GM10847 (cell line): ENCODE measurements at regions not wholly inside any gene's neighbourhood (a gene's known extent, or its start where the extent isn't known, plus 50 kb on each side); places are given as distances from the start of the nearest gene placed in this dataset.

Source experiments
- POLR2A ChIP-seq: IDR thresholded peaks from 2 replicates; pipeline ENCODE4 v1.6.1; 2011; ENCODE audit not compliant: insufficient read length; ENCODE audit errors: extremely low read depth

DNA sequence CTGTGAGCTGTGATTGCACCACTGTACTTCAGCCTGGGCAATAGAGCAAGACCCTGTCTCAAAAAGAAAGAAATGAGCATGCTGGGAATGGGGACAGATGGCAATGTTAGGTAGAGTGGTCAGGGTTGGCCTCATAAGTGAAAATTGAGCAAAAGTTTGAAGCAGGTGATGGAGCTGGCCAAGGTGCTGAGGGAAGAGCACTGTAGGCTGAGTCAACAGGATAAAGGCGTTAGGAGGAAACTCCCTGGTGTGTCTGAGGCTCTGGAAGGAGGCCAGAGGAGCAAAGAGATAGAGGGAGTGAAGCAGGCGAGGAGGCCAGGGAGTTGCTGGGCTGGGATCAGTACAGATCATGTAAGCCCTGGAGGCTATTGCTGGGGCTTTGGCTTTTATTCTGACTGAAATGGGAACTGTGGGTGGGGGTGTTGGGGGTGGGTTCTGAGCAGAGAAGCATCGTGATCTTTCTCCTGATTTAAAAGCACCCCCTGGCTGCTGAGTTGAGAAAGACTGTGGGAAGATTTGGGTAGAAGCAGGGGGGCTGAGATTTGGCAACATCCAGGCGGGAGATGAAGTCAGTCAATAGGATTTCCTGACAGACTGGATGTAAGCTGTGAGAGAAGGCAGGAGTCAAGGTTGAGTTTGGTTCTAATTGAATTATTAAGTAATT is 52.5 kb upstream of the VKORC1L1 start:
- no peak for TF ChIP-seq POLR2A
